ENCODE measurements at regions not wholly inside any gene's neighbourhood (a gene's known extent, or its start where the extent isn't known, plus 50 kb on each side); places are given as distances from the start of the nearest gene placed in this dataset.
"Not testable (repeated sequence)": the region's sequence is repeated elsewhere in the genome, so short reads cannot be mapped to it uniquely, and the experiment has no call there.

DNA sequence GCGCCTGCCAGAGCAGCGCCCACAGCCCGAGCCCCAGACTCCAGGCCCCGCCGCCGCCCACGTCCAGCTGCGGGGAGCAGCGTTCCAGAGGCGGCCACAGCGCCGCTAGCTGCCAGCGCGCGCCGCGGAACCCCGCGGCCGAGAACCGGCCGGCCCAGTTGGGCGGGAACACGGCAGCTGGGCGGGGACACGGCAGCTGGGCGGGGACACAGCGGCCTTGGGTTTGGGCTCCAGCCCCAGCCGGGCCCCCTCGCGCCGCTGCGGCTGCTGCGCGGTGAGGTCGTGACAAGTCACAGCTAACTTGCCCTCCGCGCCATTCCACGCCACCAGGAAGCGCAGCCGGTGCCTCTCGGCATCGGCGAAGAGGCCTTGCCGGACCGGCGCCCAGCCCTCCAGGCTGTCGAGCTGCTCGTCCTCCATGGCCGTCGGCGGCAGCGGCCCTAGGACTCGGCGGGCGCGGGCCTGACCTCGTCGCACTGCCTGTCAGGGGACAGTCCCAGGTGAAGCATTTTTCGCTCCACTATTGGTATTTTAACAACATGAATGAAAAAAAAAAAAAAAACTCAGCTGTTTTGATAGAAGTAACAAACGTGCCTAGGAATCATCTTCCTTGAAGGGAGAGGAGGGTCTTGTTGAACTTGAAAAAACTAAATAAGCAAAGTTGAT, 56.6 kb upstream of the GOLGA8N start:
- DNase-seq (ENCODE audit: low read depth, low spot score); POLR2A ChIA-PET; CTCF ChIA-PET: not testable (repeated sequence)
- peak overlapping the region; percentile 49 for H3K4me3 ChIP-seq (ENCODE audit: low read depth, low read length)

DNA sequence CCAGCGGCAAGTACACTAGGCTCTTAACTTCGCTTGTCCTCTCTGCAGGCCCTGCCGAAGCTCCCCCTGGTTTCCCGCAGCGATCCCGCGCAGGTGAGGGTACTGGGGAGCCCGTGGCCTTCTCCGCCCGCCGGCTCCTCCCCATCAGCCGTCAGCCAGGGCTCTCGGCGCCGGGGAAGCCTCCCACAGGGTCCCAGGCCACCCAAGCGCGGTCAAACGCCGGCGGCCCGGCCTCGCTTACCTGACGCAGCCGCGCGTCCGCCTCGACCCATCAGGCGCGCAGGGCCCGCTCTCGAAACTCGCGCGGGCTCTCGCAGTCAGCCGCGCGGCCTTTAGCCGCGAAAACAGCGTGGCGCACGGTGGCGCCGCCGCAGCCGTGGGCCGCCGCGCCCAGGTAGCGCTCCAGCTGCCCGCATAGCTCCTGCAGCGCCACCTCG, 57.2 kb upstream of the GOLGA8N start:
- CTCF ChIA-PET; DNase-seq (ENCODE audit: low read depth, low spot score); POLR2A ChIA-PET; H3K4me3 ChIP-seq (ENCODE audit: low read depth, low read length): not testable (repeated sequence)

DNA sequence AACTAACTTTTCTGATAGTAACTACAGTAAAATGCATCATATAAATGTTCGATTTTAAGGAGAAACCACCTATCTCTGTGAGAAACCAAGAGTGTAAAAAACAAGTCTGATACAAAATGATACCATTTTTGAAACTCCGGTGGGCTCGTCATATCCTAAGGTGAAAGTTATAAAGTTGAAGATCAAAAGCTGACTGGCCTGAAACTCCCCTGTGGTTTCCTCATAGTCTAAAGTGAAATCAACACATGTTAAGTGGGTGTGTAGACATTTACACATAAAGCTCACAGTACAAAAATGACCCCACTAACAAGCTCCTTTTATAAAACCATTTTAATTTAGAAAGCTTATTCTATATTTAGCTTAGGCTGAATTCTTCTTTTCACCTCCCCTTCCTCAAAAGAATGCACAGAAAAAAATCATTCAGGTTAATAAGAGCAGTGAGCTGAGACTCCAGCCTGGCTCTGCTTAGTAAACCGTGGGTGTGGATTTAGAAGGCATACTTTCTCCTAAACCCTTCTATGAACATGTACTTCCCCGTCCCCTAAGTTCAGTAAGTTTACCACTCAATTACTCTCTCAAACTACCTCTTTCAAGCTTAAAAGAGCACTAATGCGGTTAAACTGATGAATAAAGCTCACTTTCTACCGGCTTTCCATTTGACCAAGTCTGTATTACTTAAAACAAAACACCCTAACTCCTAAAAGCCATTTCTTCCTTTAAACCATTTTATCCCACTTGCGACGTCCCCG, 57.9 kb upstream of the GOLGA8N start:
- POLR2A ChIA-PET; CTCF ChIA-PET; H3K4me3 ChIP-seq (ENCODE audit: low read depth, low read length); DNase-seq (ENCODE audit: low read depth, low spot score): not testable (repeated sequence)

DNA sequence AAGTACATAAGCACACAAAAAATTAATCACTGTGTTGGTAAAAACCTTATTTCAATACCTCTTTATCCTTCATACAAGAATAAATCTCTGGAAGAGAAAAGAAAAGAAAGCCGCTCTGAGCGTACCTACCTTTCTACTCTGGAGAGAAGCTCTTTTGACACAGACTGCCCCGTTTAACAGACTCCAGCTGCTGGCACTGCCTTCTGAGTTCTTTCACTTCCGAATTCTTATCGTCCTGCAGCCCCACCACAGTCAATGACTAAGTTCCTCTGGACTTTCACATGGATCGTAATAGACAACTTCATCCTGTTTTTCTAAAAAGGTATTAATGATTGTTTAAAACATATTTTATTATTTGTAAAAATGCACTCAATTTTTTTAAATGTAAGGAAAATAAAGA, 67.5 kb upstream of the GOLGA8O start:
- POLR2A ChIA-PET; DNase-seq (ENCODE audit: low read depth, low spot score); CTCF ChIA-PET; H3K4me3 ChIP-seq (ENCODE audit: low read depth, low read length): not testable (repeated sequence)

DNA sequence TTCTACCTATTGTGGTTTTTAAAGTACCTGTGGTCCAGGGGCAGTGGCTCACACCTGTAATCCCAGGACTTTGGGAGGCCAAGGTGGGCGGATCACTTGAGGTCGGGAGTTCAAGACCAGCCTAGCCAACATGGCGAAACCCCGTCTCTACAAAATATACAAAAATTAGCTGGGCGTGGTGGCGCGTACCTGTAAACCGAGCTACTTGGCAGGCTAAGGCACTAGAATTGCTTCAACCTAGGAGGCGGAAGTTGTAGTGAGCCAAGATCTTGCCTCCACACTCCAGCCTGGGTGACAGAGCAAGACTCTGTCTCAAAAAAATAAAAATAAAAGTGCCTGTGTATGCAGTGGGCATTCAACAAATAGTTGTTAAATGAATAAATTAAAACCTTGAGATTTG, 67.0 kb upstream of the GOLGA8O start:
- H3K4me3 ChIP-seq (ENCODE audit: low read depth, low read length); DNase-seq (ENCODE audit: low read depth, low spot score); CTCF ChIA-PET; POLR2A ChIA-PET: not testable (repeated sequence)

DNA sequence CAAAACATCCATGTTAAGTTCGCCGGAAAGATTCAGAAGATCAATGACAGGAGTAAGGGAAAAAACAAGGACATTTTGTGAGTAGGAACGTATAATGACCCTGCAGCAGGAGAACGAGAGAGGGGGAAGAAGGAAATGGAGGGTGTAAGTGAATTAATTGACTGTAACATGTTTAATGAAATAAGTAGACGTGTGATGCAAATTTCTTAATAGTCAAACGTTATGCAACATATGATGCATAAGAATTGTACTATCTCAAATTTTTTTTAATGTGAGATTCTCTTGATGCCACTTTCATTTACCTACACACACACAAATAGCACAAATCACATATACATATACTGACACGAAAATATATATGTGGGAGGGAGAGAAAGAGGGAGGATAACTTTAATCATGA, 63.5 kb upstream of the GOLGA8O start:
- H3K4me3 ChIP-seq (ENCODE audit: low read depth, low read length); POLR2A ChIA-PET; DNase-seq (ENCODE audit: low read depth, low spot score); CTCF ChIA-PET: not testable (repeated sequence)

DNA sequence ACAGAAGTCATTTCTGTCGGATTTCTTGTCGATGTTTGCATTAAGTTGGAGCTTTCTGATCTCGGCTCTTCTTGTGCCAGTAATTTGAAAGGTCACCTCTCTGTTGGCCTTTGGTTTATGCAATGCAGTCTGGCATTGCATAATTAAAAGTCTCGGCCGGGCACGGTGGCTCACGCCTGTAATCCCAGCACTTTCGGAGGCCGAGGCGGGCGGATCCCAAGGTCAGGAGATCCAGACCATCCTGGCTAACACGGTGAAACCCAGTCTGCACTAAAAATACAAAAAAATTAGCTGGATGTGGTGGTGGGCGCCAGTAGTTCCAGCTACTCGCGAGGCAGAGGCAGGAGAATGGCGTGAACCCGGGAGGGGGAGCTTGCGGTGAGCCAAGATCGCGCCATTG, 62.6 kb upstream of the GOLGA8O start:
- CTCF ChIA-PET; POLR2A ChIA-PET; DNase-seq (ENCODE audit: low read depth, low spot score); H3K4me3 ChIP-seq (ENCODE audit: low read depth, low read length): not testable (repeated sequence)

DNA sequence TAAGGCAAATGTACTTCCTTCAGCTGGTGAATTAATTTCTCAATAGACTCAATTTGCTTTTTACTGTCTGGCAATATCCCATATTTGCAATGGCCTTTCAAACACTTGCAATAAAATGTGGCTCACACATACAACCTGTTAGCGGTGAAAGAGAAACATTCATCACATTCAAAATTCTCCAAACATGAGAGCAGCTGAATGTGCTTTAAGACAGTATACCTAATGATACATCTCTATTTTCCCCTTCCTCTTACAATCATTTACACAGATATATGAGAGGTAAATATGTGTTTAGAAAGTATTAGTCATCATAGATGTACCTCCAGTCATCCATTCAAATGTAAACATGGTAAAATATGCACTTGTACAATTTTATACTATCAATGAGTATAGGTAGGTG, 61.5 kb upstream of the GOLGA8O start:
- CTCF ChIA-PET; H3K4me3 ChIP-seq (ENCODE audit: low read depth, low read length); POLR2A ChIA-PET; DNase-seq (ENCODE audit: low read depth, low spot score): not testable (repeated sequence)

DNA sequence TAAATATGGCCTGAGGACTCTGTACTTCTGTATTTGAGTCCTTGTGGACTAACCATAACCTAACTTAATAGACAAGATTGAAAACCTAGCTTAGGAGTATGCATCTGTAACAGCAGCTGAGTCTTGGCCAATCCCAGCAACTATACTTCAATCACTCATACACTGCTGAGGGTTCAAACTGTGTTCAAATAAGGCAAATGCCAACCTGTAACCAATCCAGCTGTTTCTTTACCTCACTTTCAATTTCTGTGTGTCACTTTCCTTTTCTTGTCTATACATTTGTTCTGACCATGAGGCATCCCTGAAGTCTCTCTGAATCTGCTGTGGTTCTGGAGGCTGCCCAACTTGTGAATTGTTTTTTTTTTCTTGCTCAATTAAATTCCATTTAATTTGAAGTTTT, 57.9 kb upstream of the GOLGA8O start:
- POLR2A ChIA-PET; CTCF ChIA-PET; H3K4me3 ChIP-seq (ENCODE audit: low read depth, low read length); DNase-seq (ENCODE audit: low read depth, low spot score): not testable (repeated sequence)

DNA sequence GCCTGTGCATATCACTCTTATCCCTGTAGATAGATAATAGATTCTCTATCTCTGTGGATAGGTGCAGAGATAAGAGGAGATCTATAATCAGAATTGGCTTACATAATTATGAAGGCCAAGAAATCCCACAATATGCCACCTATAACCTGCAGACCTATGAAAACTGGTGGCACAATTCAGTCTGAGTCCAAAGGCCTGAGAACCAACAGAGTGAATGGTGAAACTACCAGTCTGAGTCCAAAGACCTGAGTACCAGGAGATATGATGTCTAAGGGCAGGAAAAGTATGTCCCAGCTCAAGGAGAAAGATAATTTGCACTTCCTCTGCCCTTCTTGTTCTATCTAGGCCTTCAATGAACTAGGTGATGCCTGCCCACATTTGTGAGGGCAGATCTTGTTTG, 54.6 kb upstream of the GOLGA8O start:
- CTCF ChIA-PET; DNase-seq (ENCODE audit: low read depth, low spot score); H3K4me3 ChIP-seq (ENCODE audit: low read depth, low read length); POLR2A ChIA-PET: not testable (repeated sequence)

DNA sequence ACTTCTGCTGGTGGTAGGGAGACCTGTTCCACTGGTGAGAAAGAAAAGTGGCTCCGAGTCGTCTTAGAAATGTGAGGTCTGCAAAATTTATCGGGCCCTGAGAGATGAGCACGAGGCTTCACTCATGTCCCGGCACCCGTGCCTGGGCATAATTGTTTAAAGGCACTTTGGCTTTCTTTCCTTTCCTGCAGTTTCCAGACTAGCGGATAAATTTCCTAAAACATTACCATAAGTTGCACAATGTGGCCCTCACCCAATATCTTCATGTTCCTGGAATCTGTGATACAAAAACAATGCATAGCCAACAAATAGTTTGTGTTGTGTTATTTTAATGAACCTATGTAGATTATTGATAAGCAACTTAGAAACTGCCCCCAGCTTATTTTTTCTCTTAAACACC, 52.6 kb upstream of the GOLGA8O start:
- CTCF ChIA-PET; DNase-seq (ENCODE audit: low read depth, low spot score); POLR2A ChIA-PET; H3K4me3 ChIP-seq (ENCODE audit: low read depth, low read length): not testable (repeated sequence)

DNA sequence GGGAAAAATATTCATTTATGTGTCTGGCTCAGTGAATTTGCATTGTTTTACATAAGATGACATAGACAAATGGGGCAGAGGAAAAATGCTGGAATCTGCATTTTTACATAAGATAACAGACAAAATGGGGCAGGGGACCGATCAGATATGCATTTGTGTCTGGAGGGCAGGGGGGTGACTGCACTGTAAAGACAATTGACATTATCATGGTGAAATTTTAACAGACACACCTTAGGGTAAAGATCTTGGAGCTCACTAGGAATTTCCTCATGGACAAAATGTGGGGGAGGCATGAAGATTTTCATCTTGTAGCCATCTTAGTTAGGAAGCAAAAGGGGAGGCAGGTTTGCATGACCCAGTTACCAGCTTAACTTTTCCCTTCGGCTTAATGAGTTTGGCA, 51.4 kb upstream of the GOLGA8O start:
- DNase-seq (ENCODE audit: low read depth, low spot score); POLR2A ChIA-PET; H3K4me3 ChIP-seq (ENCODE audit: low read depth, low read length); CTCF ChIA-PET: not testable (repeated sequence)

DNA sequence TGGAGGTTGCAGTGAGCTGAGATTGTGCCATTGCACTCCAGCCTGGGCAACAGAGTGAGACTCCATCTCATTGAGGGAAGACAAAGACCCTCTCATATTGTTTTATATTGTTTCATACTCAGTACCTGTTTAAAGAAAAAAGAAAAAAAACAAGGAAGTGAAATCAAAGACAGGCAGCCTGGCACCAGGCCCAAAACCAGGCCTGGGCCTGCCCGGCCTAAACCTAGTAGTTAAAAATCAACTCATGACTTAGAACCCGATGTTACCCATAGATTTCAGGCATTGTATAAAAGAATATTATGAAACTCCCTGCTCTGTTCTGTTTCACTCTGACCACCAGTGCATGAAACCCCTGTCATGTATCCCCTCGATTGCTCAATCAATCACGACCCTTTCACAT, 50.2 kb upstream of the GOLGA8O start:
- DNase-seq (ENCODE audit: low read depth, low spot score); H3K4me3 ChIP-seq (ENCODE audit: low read depth, low read length); CTCF ChIA-PET; POLR2A ChIA-PET: not testable (repeated sequence)

All from AG04449 (cell line).